ENCODE measurements at regions not wholly inside any gene's neighbourhood (a gene's known extent, or its start where the extent isn't known, plus 50 kb on each side); places are given as distances from the start of the nearest gene placed in this dataset.

DNA sequence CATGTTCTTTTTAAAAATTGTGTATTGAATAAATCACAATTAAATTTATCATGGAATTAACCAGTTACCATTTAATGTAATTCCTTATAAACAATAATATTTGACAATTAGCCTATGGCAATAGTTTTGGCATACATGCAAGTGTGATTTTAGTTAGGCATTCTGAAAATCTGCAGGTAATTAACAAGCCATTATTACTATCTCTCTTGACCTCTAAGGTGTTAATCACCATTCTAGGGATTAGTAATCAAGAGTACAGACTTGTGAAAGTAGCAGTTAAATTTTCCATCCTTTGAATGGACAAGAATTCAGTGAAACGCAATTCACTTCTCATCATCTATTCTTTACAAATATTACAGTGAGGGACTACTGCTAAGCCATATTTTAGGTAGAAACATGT is 127.7 kb upstream of the CHST9 start:
- BruUV-seq (replicated peaks): no TSS peak

DNA sequence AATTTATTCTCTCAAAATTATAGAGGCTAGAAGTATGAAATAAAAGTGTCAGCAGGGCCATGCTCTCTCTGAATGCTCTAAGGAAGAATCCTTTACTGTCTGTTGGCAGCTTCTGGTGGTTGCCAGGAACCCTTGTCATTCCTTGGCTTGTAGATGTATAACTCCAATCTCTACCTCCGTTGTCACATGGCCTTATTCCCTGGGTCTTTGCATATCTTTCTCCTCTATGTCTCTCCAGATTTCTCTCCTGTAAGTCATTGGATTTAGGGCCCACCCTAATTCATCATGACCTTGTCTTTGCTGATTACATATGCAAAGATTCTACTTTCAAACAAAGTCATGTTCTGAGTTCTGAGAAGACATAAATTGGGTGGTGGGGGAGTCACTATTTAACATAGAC is 127.0 kb upstream of the CHST9 start:
- intact Hi-C loops (cut with micrococcal nuclease; ENCODE audit: unreplicated experiment): no loop called here
- Histone ChIP-seq H3K4me3 (ENCODE audit: low read depth in 2 of 2, low read length in 2 of 2) (no peak overlapping the region), H3K27ac (ENCODE audit: low read length) (no peak overlapping the region), H3K4me1 (ENCODE audit: control insufficient read depth, insufficient read depth, low read length) (no peaks in the 10 kb centered on the region), H3K9me3 (ENCODE audit: control insufficient read depth, insufficient read depth, low read depth, low read length) (no peaks in the 10 kb centered on the region), H3K27me3 (ENCODE audit: control insufficient read depth, insufficient read depth, low read length) (no peaks in the 10 kb centered on the region), H3K36me3 (ENCODE audit: control insufficient read depth, insufficient read depth, low read length) (no peaks in the 10 kb centered on the region)
- TF ChIP-seq, protein P1, sequence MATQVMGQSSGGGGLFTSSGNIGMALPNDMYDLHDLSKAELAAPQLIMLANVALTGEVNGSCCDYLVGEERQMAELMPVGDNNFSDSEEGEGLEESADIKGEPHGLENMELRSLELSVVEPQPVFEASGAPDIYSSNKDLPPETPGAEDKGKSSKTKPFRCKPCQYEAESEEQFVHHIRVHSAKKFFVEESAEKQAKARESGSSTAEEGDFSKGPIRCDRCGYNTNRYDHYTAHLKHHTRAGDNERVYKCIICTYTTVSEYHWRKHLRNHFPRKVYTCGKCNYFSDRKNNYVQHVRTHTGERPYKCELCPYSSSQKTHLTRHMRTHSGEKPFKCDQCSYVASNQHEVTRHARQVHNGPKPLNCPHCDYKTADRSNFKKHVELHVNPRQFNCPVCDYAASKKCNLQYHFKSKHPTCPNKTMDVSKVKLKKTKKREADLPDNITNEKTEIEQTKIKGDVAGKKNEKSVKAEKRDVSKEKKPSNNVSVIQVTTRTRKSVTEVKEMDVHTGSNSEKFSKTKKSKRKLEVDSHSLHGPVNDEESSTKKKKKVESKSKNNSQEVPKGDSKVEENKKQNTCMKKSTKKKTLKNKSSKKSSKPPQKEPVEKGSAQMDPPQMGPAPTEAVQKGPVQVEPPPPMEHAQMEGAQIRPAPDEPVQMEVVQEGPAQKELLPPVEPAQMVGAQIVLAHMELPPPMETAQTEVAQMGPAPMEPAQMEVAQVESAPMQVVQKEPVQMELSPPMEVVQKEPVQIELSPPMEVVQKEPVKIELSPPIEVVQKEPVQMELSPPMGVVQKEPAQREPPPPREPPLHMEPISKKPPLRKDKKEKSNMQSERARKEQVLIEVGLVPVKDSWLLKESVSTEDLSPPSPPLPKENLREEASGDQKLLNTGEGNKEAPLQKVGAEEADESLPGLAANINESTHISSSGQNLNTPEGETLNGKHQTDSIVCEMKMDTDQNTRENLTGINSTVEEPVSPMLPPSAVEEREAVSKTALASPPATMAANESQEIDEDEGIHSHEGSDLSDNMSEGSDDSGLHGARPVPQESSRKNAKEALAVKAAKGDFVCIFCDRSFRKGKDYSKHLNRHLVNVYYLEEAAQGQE (IDR thresholded peaks at IDR 0.05; ENCODE audit: insufficient read depth in 1 of 2, low read depth in 2 of 2, low read length in 1 of 2): no peak
- TF ChIP-seq POLR2AphosphoS5 (IDR thresholded peaks at IDR 0.05; ENCODE audit: low read depth, low read length): no peak
- no peak for TF ChIP-seq SIN3A (IDR thresholded peaks at IDR 0.05; ENCODE audit: borderline replicate concordance, insufficient read depth, low read depth, low read length)
- TF ChIP-seq, protein P2, sequence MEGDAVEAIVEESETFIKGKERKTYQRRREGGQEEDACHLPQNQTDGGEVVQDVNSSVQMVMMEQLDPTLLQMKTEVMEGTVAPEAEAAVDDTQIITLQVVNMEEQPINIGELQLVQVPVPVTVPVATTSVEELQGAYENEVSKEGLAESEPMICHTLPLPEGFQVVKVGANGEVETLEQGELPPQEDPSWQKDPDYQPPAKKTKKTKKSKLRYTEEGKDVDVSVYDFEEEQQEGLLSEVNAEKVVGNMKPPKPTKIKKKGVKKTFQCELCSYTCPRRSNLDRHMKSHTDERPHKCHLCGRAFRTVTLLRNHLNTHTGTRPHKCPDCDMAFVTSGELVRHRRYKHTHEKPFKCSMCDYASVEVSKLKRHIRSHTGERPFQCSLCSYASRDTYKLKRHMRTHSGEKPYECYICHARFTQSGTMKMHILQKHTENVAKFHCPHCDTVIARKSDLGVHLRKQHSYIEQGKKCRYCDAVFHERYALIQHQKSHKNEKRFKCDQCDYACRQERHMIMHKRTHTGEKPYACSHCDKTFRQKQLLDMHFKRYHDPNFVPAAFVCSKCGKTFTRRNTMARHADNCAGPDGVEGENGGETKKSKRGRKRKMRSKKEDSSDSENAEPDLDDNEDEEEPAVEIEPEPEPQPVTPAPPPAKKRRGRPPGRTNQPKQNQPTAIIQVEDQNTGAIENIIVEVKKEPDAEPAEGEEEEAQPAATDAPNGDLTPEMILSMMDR (IDR thresholded peaks at IDR 0.05): no peak
- TF ChIP-seq TCF7L2 (IDR thresholded peaks at IDR 0.05; ENCODE audit: low read depth, low read length): no peak
- no TSS peak for BruUV-seq (replicated peaks)
- ATAC-seq (no peak), DNase-seq (ENCODE audit: low read depth, low spot score) (no peak)
- in situ Hi-C loops (cut with HindIII; ENCODE audit: low pct_unique_long_range_greater_than_20kb, low sequenced_read_pairs): no loop called here
- POLR2A ChIA-PET: no interaction called here
- CTCF ChIA-PET: no interaction called here

More for the DNA sequence above, 127.7 kb upstream of the CHST9 start:
- ChIA-PET CTCF (no interaction called here), POLR2A (no interaction called here)
- no peak for TF ChIP-seq TCF7L2 (IDR thresholded peaks at IDR 0.05; ENCODE audit: low read depth, low read length)
- no peak for TF ChIP-seq POLR2AphosphoS5 (IDR thresholded peaks at IDR 0.05; ENCODE audit: low read depth, low read length)
- TF ChIP-seq, protein P1 (IDR thresholded peaks at IDR 0.05; ENCODE audit: insufficient read depth in 1 of 2, low read depth in 2 of 2, low read length in 1 of 2): no peak
- TF ChIP-seq, protein P2 (IDR thresholded peaks at IDR 0.05): no peak
- TF ChIP-seq SIN3A (IDR thresholded peaks at IDR 0.05; ENCODE audit: borderline replicate concordance, insufficient read depth, low read depth, low read length): no peak
- Histone ChIP-seq H3K9me3 (ENCODE audit: control insufficient read depth, insufficient read depth, low read depth, low read length) (no peaks in the 10 kb centered on the region), H3K27ac (ENCODE audit: low read length) (no peak overlapping the region), H3K4me1 (ENCODE audit: control insufficient read depth, insufficient read depth, low read length) (no peaks in the 10 kb centered on the region), H3K36me3 (ENCODE audit: control insufficient read depth, insufficient read depth, low read length) (no peaks in the 10 kb centered on the region), H3K27me3 (ENCODE audit: control insufficient read depth, insufficient read depth, low read length) (no peaks in the 10 kb centered on the region), H3K4me3 (ENCODE audit: low read depth in 2 of 2, low read length in 2 of 2) (no peak overlapping the region)
- intact Hi-C loops (cut with micrococcal nuclease; ENCODE audit: unreplicated experiment): no loop called here
- no peak for DNase-seq (ENCODE audit: low read depth, low spot score)
- in situ Hi-C loops (cut with HindIII; ENCODE audit: low pct_unique_long_range_greater_than_20kb, low sequenced_read_pairs): no loop called here
- ATAC-seq: no peak

All from Panc1 (cell line).